ENCODE measurements at regions not wholly inside any gene's neighbourhood (a gene's known extent, or its start where the extent isn't known, plus 50 kb on each side); places are given as distances from the start of the nearest gene placed in this dataset.

DNA sequence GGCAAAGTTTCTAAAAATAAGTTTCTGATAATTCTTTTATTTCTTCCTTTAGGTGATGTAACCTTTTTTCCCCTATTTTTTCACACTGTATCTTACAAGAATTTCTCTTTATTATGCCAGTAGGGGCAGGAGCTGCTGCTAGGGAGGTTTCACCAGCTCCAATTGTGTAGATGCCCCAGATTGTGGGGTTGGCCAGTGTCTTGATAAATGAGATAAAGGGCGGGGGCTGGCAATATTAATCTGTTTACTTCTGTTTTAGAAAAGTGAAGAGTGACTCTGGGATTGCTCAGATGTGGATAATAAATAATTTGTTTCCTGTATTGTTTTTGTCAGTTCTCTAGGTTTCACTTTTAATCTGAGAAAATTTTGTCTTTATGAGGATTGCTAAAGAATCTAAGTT, 190.4 kb downstream of the MC4R start:
- TF ChIP-seq, protein P1, sequence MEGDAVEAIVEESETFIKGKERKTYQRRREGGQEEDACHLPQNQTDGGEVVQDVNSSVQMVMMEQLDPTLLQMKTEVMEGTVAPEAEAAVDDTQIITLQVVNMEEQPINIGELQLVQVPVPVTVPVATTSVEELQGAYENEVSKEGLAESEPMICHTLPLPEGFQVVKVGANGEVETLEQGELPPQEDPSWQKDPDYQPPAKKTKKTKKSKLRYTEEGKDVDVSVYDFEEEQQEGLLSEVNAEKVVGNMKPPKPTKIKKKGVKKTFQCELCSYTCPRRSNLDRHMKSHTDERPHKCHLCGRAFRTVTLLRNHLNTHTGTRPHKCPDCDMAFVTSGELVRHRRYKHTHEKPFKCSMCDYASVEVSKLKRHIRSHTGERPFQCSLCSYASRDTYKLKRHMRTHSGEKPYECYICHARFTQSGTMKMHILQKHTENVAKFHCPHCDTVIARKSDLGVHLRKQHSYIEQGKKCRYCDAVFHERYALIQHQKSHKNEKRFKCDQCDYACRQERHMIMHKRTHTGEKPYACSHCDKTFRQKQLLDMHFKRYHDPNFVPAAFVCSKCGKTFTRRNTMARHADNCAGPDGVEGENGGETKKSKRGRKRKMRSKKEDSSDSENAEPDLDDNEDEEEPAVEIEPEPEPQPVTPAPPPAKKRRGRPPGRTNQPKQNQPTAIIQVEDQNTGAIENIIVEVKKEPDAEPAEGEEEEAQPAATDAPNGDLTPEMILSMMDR (conservative IDR thresholded peaks at IDR 0.05 in 1 of 2, IDR thresholded peaks at IDR 0.05 in 1 of 2; ENCODE audit: low read depth in 1 of 2, low read length in 2 of 2) = no peak
- no peak for TF ChIP-seq EZH2 (IDR thresholded peaks at IDR 0.05; ENCODE audit: low read length, missing control alignments)
